Neural cell (in vitro differentiated cells): ENCODE measurements at regions not wholly inside any gene's neighbourhood (a gene's known extent, or its start where the extent isn't known, plus 50 kb on each side); places are given as distances from the start of the nearest gene placed in this dataset.

Experiments
- CTCF ChIP-seq: fragments of 450-650 bp; IDR thresholded peaks from 2 replicates; pipeline ENCODE4 v1.5.1; 2014; ENCODE audit warnings: antibody characterized with exemption, mild to moderate bottlenecking, moderate library complexity; ENCODE audit not compliant: poor library complexity, severe bottlenecking
- EZH2 ChIP-seq: fragments of 200-600, 300-800 bp; shearing (Covaris generic), sonication (generic); IDR thresholded peaks from 2 replicates; pipeline ENCODE4 v1.6.1; 2014; ENCODE audit warnings: antibody characterized with exemption, low read length, borderline replicate concordance, mild to moderate bottlenecking; ENCODE audit not compliant: insufficient read depth, poor library complexity, severe bottlenecking
- MXI1 ChIP-seq: fragments of 450-650 bp; conservative IDR thresholded peaks from 2 replicates; pipeline ENCODE4 v1.6.1; 2014; ENCODE audit warnings: antibody characterized with exemption, mild to moderate bottlenecking; ENCODE audit not compliant: poor library complexity, severe bottlenecking
- POLR2AphosphoS5 ChIP-seq: IDR thresholded peaks from 2 replicates; pipeline ENCODE4 v1.6.1; 2012
- RAD21 ChIP-seq: fragments of 450-650 bp; conservative IDR thresholded peaks from 2 replicates; pipeline ENCODE4 v1.6.1; 2014; ENCODE audit warnings: antibody characterized with exemption, mild to moderate bottlenecking, moderate library complexity
- REST ChIP-seq: IDR thresholded peaks from 2 replicates; pipeline ENCODE4 v1.6.1; 2012; ENCODE audit warnings: borderline replicate concordance
- TAF1 ChIP-seq: IDR thresholded peaks from 2 replicates; pipeline ENCODE4 v1.6.1; 2012; ENCODE audit warnings: low read depth

- no peak for TF ChIP-seq CTCF
- no peak for TF ChIP-seq REST
- TF ChIP-seq EZH2, result no peak
- TF ChIP-seq TAF1, result no peak
- no peak for TF ChIP-seq MXI1
- TF ChIP-seq POLR2AphosphoS5, result no peak
- no peak for TF ChIP-seq RAD21
Observed at GRCh38 chr20:60222497-60222896, 264.3 kb downstream of the CDH26 start.
